ENCODE measurements at regions not wholly inside any gene's neighbourhood (a gene's known extent, or its start where the extent isn't known, plus 50 kb on each side); places are given as distances from the start of the nearest gene placed in this dataset.

GRCh38 chr1:238350471-238350870 is 459.7 kb upstream of the ZP4 start:
- intact Hi-C loops (cut with DNase I), result no loop called here
- H3K27me3 ChIP-seq, result no peaks in the 10 kb centered on the region
- DNase-seq, result no peak
- H3K9me3 ChIP-seq (replicated peaks in 1 of 3), result peaks cover 0 to 3% (median 0%) of the 10 kb centered on the region in 3 donors
- no peaks in the 10 kb centered on the region for H3K36me3 ChIP-seq (replicated peaks in 1 of 2)
- no peak overlapping the region for H3K4me3 ChIP-seq
- no peaks in the 10 kb centered on the region for H3K4me1 ChIP-seq (replicated peaks in 1 of 2)
- WGBS, 4 donors, result 69 to 87% (median 85%) methylated on average over 2 of the region's 2 CpGs
- no peak for TF ChIP-seq POLR2A (IDR thresholded peaks at IDR 0.05)
- no peak for TF ChIP-seq CTCF (IDR thresholded peaks at IDR 0.05)
- no peak overlapping the region for H3K27ac ChIP-seq

GRCh38 chr1:238346340-238346739 is 455.6 kb upstream of the ZP4 start:
- Histone ChIP-seq H3K36me3 (replicated peaks in 1 of 2) (no peaks in the 10 kb centered on the region), H3K27me3 (no peaks in the 10 kb centered on the region), H3K4me3 (no peak overlapping the region), H3K27ac (no peak overlapping the region), H3K9me3 (replicated peaks in 1 of 3) (peaks cover 0 to 3% (median 0%) of the 10 kb centered on the region in 3 donors), H3K4me1 (replicated peaks in 1 of 2) (no peaks in the 10 kb centered on the region)
- intact Hi-C loops (cut with DNase I), result no loop called here
- no peak for TF ChIP-seq POLR2A (IDR thresholded peaks at IDR 0.05)
- no peak for TF ChIP-seq CTCF (IDR thresholded peaks at IDR 0.05)
- no peak for DNase-seq
- 43 to 62% (median 49%) methylated on average over 1 of the region's 1 CpG for WGBS, 4 donors

- Histone ChIP-seq H3K36me3 (replicated peaks in 1 of 2) (no peaks in the 10 kb centered on the region), H3K27me3 (no peaks in the 10 kb centered on the region), H3K9me3 (replicated peaks in 1 of 3) (peaks cover 0 to 3% (median 0%) of the 10 kb centered on the region in 3 donors), H3K4me1 (replicated peaks in 1 of 2) (no peaks in the 10 kb centered on the region), H3K4me3 (no peak overlapping the region), H3K27ac (no peak overlapping the region)
- DNase-seq, result no peak
- 75 to 84% (median 80%) methylated on average over 6 of the region's 6 CpGs for WGBS, 4 donors
- intact Hi-C loops (cut with DNase I), result no loop called here
- no peak for TF ChIP-seq POLR2A (IDR thresholded peaks at IDR 0.05)
- TF ChIP-seq CTCF (IDR thresholded peaks at IDR 0.05), result no peak
Measured at GRCh38 chr1:238345837-238346236, 455.1 kb upstream of the ZP4 start.

- Histone ChIP-seq H3K9me3 (replicated peaks in 1 of 3) (peaks cover 0 to 3% (median 0%) of the 10 kb centered on the region in 3 donors), H3K27me3 (no peaks in the 10 kb centered on the region), H3K27ac (no peak overlapping the region), H3K4me3 (no peak overlapping the region), H3K36me3 (replicated peaks in 1 of 2) (no peaks in the 10 kb centered on the region), H3K4me1 (replicated peaks in 1 of 2) (no peaks in the 10 kb centered on the region)
- DNase-seq, result no peak
- TF ChIP-seq POLR2A (IDR thresholded peaks at IDR 0.05) (no peak), CTCF (IDR thresholded peaks at IDR 0.05) (no peak)
- intact Hi-C loops (cut with DNase I), result no loop called here
- 82 to 92% (median 87%) methylated on average over 3 of the region's 3 CpGs for WGBS, 4 donors
Measured at GRCh38 chr1:238343852-238344251, 453.1 kb upstream of the ZP4 start.

All from adrenal gland (tissue), 9 donors.